ENCODE measurements at regions not wholly inside any gene's neighbourhood (a gene's known extent, or its start where the extent isn't known, plus 50 kb on each side); places are given as distances from the start of the nearest gene placed in this dataset.

GRCh38 chr20:11158589-11158988, 484.8 kb upstream of the JAG1 start:
- TF ChIP-seq CTCF (IDR thresholded peaks at IDR 0.05; ENCODE audit: insufficient read depth, low read length): no peak
- no peak overlapping the region for H3K4me3 ChIP-seq (ENCODE audit: low read depth, low read length)
- DNase-seq (ENCODE audit: low read depth): no peak

GRCh38 chr20:11159728-11160127, 485.9 kb upstream of the JAG1 start:
- peak; percentile 58 for DNase-seq (ENCODE audit: low read depth)
- H3K4me3 ChIP-seq (ENCODE audit: low read depth, low read length): no peak overlapping the region
- no peak for TF ChIP-seq CTCF (IDR thresholded peaks at IDR 0.05; ENCODE audit: insufficient read depth, low read length)

GRCh38 chr20:11162026-11162775, 488.4 kb upstream of the JAG1 start:
- no peak for TF ChIP-seq CTCF (IDR thresholded peaks at IDR 0.05; ENCODE audit: insufficient read depth, low read length)
- no peak for DNase-seq (ENCODE audit: low read depth)
- H3K4me3 ChIP-seq (ENCODE audit: low read depth, low read length): no peak overlapping the region

- no peak for TF ChIP-seq CTCF (IDR thresholded peaks at IDR 0.05; ENCODE audit: insufficient read depth, low read length)
Observed at GRCh38 chr20:11165789-11166188, 492.0 kb upstream of the JAG1 start.

GRCh38 chr20:11166712-11167111, 492.9 kb upstream of the JAG1 start:
- H3K4me3 ChIP-seq (ENCODE audit: low read depth, low read length): no peak overlapping the region
- TF ChIP-seq CTCF (IDR thresholded peaks at IDR 0.05; ENCODE audit: insufficient read depth, low read length): no peak
- peak; percentile 30 for DNase-seq (ENCODE audit: low read depth)

More at GRCh38 chr20:11165789-11166188, 492.0 kb upstream of the JAG1 start:
- H3K4me3 ChIP-seq (ENCODE audit: low read depth, low read length): no peak overlapping the region
- DNase-seq (ENCODE audit: low read depth): no peak

GRCh38 chr20:11168026-11168425, 494.2 kb upstream of the JAG1 start:
- no peak overlapping the region for H3K4me3 ChIP-seq (ENCODE audit: low read depth, low read length)
- TF ChIP-seq CTCF (IDR thresholded peaks at IDR 0.05; ENCODE audit: insufficient read depth, low read length): no peak
- DNase-seq (ENCODE audit: low read depth): peak; percentile 30

GRCh38 chr20:11170025-11170424, 496.2 kb upstream of the JAG1 start:
- DNase-seq (ENCODE audit: low read depth): peak; percentile 77
- H3K4me3 ChIP-seq (ENCODE audit: low read depth, low read length): no peak overlapping the region
- no peak for TF ChIP-seq CTCF (IDR thresholded peaks at IDR 0.05; ENCODE audit: insufficient read depth, low read length)

Data from fibroblast of the aortic adventitia (primary cell).